GM12878 (cell line): ENCODE measurements at regions not wholly inside any gene's neighbourhood (a gene's known extent, or its start where the extent isn't known, plus 50 kb on each side); places are given as distances from the start of the nearest gene placed in this dataset.

Experiments used
- ATAC-seq: fragments of 200-7000 bp; cut with Tn5 transposase; 3 replicates; pipeline ENCODE4 v1.9.1; 2020; ENCODE audit warnings: mild to moderate bottlenecking, moderate library complexity
- BruUV-seq: library from RNA; stranded (reverse); fragments of 400-500 nt; replicated peaks from 2 replicates; lab custom pipeline; 2021; lab: Mats Ljungman, UMichigan
- CTCF ChIA-PET: fragments of 300-600 bp; sonication (Branson Sonifier 250); formaldehyde crosslinking; extraction: SDS; loops from one replicate; lab custom pipeline; 2021; ENCODE audit warnings: inconsistent platforms; lab: Yijun Ruan, JAX
- POLR2A ChIA-PET: fragments of 350-600 bp; formaldehyde crosslinking; extraction: SDS; loops from one replicate; lab custom pipeline; 2021; ENCODE audit warnings: inconsistent platforms; lab: Charles Lee
- RAD21 ChIA-PET: fragments of 300-600 bp; sonication (Branson Sonifier 250); formaldehyde crosslinking; loops from one replicate; lab custom pipeline; 2023; ENCODE audit warnings: antibody characterized with exemption; ENCODE audit not compliant: unreplicated experiment; lab: Charles Lee
- SMC1A ChIA-PET: fragments of 300-600 bp; sonication (Branson Sonifier 250); formaldehyde crosslinking; loops from one replicate; lab custom pipeline; 2023; ENCODE audit not compliant: unreplicated experiment, uncharacterized antibody; lab: Charles Lee
- DNase-seq: peaks from one replicate; pipeline ENCODE4 v3.0.0-alpha.2; 2011; ENCODE audit warnings: low read depth, low spot score
- FAIRE-seq: peaks from 3 replicates; lab custom pipeline; 2011; peaks lifted over from hg19 to GRCh38; lab: Jason Lieb, UNC
- H2AFZ ChIP-seq: 2 replicates; pipeline ENCODE4 v1.6.0; 2011; ENCODE audit warnings: low read depth, low read length, control low read depth; ENCODE audit not compliant: control insufficient read depth
- H3K27ac ChIP-seq: 2 replicates; pipeline ENCODE4 v1.5.1; 2011; ENCODE audit warnings: control low read depth; ENCODE audit not compliant: control insufficient read depth, insufficient read depth
- H3K27me3 ChIP-seq, 2 experiments: replicated peaks in 1 of 2; 2 replicates each; pipeline versions ENCODE4 v1.6.0 to v1.6.1; 2011; ENCODE audit warnings: low read length in 1 of 2; ENCODE audit not compliant: control insufficient read depth in 2 of 2, insufficient read depth in 2 of 2
- H3K36me3 ChIP-seq, 2 experiments: 2 replicates each; pipeline ENCODE4 v1.5.1; 2011; ENCODE audit warnings: low read length in 1 of 2; ENCODE audit not compliant: control insufficient read depth in 2 of 2, insufficient read depth in 2 of 2
- H3K4me1 ChIP-seq: 2 replicates; pipeline ENCODE4 v1.6.1; 2011; ENCODE audit warnings: mild to moderate bottlenecking, low read length, moderate library complexity, mixed read lengths; ENCODE audit not compliant: control insufficient read depth, insufficient read depth
- H3K4me2 ChIP-seq: 2 replicates; pipeline ENCODE4 v1.6.0; 2011; ENCODE audit warnings: control low read depth; ENCODE audit not compliant: control insufficient read depth, insufficient read depth
- H3K4me3 ChIP-seq: fragments of 200-600 bp; sonication (generic); 2 replicates; pipeline ENCODE4 v1.5.1; 2016
- H3K79me2 ChIP-seq: 2 replicates; pipeline ENCODE4 v1.6.0; 2011; ENCODE audit warnings: low read length; ENCODE audit not compliant: control insufficient read depth, insufficient read depth
- H3K9ac ChIP-seq: 2 replicates; pipeline ENCODE4 v1.8.0; 2011; ENCODE audit warnings: low read length, control low read depth, mixed read lengths; ENCODE audit not compliant: control insufficient read depth, insufficient read depth
- H3K9me3 ChIP-seq: replicated peaks from 3 replicates; pipeline ENCODE4 v1.5.1; 2011; ENCODE audit warnings: mild to moderate bottlenecking, low read length; ENCODE audit not compliant: control insufficient read depth, insufficient read depth
- H4K20me1 ChIP-seq: 2 replicates; pipeline ENCODE4 v1.6.0; 2011; ENCODE audit not compliant: control insufficient read depth, insufficient read depth
- ATF3 ChIP-seq: IDR thresholded peaks from 2 replicates; pipeline ENCODE4 v1.6.1; 2011; ENCODE audit warnings: low read depth, mild to moderate bottlenecking, low read length, moderate library complexity, borderline replicate concordance; ENCODE audit errors: extremely low read depth
- BACH1 ChIP-seq: fragments of 450-650 bp; IDR thresholded peaks from 2 replicates; pipeline ENCODE4 v1.6.1; 2017; ENCODE audit warnings: mild to moderate bottlenecking, borderline replicate concordance
- BHLHE40 ChIP-seq, 2 experiments: fragments of 450-650 bp in 1 of 2; IDR thresholded peaks; 2 replicates each; pipeline ENCODE4 v1.6.1; 2011 to 2017; ENCODE audit warnings: low read depth in 2 of 2, borderline replicate concordance in 1 of 2, improper control_type of control experiment in 1 of 2, low read length in 1 of 2, mild to moderate bottlenecking in 1 of 2
- CHD1 ChIP-seq: IDR thresholded peaks from 2 replicates; pipeline ENCODE4 v1.6.1; 2012; ENCODE audit warnings: low read depth, low read length, improper control_type of control experiment
- CUX1 ChIP-seq: IDR thresholded peaks from 2 replicates; pipeline ENCODE4 v1.6.1; 2012; ENCODE audit warnings: improper control_type of control experiment, low read depth, low read length; ENCODE audit not compliant: insufficient replicate concordance
- HDAC6 ChIP-seq: fragments of 200-600 bp; sonication (generic); IDR thresholded peaks from one replicate; pipeline ENCODE4 v1.8.0; 2017; ENCODE audit warnings: antibody characterized with exemption; ENCODE audit not compliant: unreplicated experiment
- NFIC ChIP-seq: IDR thresholded peaks from 2 replicates; pipeline ENCODE4 v1.6.1; 2012; ENCODE audit warnings: low read depth, mild to moderate bottlenecking, inconsistent platforms, low read length, moderate library complexity
- NFYB ChIP-seq: IDR thresholded peaks from 2 replicates; pipeline ENCODE4 v1.6.1; 2011; ENCODE audit warnings: low read depth, mild to moderate bottlenecking, low read length, improper control_type of control experiment, moderate library complexity; ENCODE audit not compliant: insufficient read depth
- SMAD5 ChIP-seq: IDR thresholded peaks from 2 replicates; pipeline ENCODE4 v1.6.1; 2016; ENCODE audit warnings: antibody characterized with exemption, low read depth
- SUZ12 ChIP-seq: fragments of 200-600 bp; sonication (generic); IDR thresholded peaks from one replicate; pipeline ENCODE4 v1.6.1; 2018; ENCODE audit warnings: antibody characterized with exemption, mild to moderate bottlenecking; ENCODE audit not compliant: unreplicated experiment
- YBX1 ChIP-seq: fragments of 450-650 bp; IDR thresholded peaks from 2 replicates; pipeline ENCODE4 v1.6.1; 2016; ENCODE audit warnings: antibody characterized with exemption
- ZNF384 ChIP-seq: IDR thresholded peaks from 2 replicates; pipeline ENCODE4 v1.6.1; 2012; ENCODE audit warnings: low read depth, mild to moderate bottlenecking, low read length, improper control_type of control experiment, borderline replicate concordance
- ZNF622 ChIP-seq: fragments of 450-650 bp; IDR thresholded peaks from 2 replicates; pipeline ENCODE4 v1.6.1; 2017; ENCODE audit warnings: mild to moderate bottlenecking, inconsistent platforms
- WGBS: methylation state at CpG from one replicate; pipeline ENCODE4 v1.1.6; 2016; ENCODE audit warnings: low lambda C conversion rate; ENCODE audit not compliant: insufficient replicate concordance, insufficient coverage; ENCODE audit errors: missing lambda C conversion rate; 5-methylcytosine and 5-hydroxymethylcytosine counted together
- in situ Hi-C: fragments of 300-500 bp; cut with MboI; formaldehyde crosslinking; loops from 9 replicates; pipeline ENCODE4 v1.14.3; 2018; ENCODE audit warnings: mixed read lengths
- intact Hi-C: fragments of 100-400 bp; cut with micrococcal nuclease; formaldehyde crosslinking; loops from one replicate; pipeline ENCODE4 v1.14.2; 2022; ENCODE audit not compliant: unreplicated experiment

GRCh38 chrX:99909946-99910345, 500.1 kb downstream of the PCDH19 start (continued):
- no peak for TF ChIP-seq CUX1
- no peak for TF ChIP-seq HDAC6
- no peak for TF ChIP-seq CHD1
- TF ChIP-seq, all 136 proteins: peak for 0

- no peaks in the 10 kb centered on the region for H3K4me1 ChIP-seq
- in situ Hi-C loops (no loop called here), intact Hi-C loops (no loop called here)
- H3K9me3 ChIP-seq = no peaks in the 10 kb centered on the region
- no peak overlapping the region for H3K4me2 ChIP-seq
- FAIRE-seq = no peak
- ChIA-PET SMC1A (no interaction called here), POLR2A (no interaction called here), RAD21 (no interaction called here), CTCF (no interaction called here)
- H3K27ac ChIP-seq = no peak overlapping the region
- no peaks in the 10 kb centered on the region for H3K27me3 ChIP-seq
- no TSS peak for BruUV-seq
- H3K9ac ChIP-seq = no peak overlapping the region
- H4K20me1 ChIP-seq = no peaks in the 10 kb centered on the region
- WGBS = 2% methylated on average over 4 of the region's 4 CpGs
- H2AFZ ChIP-seq = no peak overlapping the region
- H3K79me2 ChIP-seq = no peaks in the 10 kb centered on the region
- no peaks in the 10 kb centered on the region for H3K36me3 ChIP-seq
- no peak overlapping the region for H3K4me3 ChIP-seq
- ATAC-seq = no peak
- DNase-seq = no peak
- TF ChIP-seq YBX1 (no peak), NFIC (no peak), BACH1 (no peak), BHLHE40 (IDR thresholded peaks at IDR 0.05; ENCODE audit: borderline replicate concordance in 1 of 2, low read depth in 2 of 2, low read length in 1 of 2) (no peak), SMAD5 (no peak), ATF3 (no peak), SUZ12 (no peak), ZNF384 (no peak), CHD1 (no peak), NFYB (no peak), ZNF622 (no peak)
These were observed 509.0 kb downstream of the PCDH19 start for GRCh38 chrX:99901091-99901490.
